ENCODE measurements at regions not wholly inside any gene's neighbourhood (a gene's known extent, or its start where the extent isn't known, plus 50 kb on each side); places are given as distances from the start of the nearest gene placed in this dataset.

DNA sequence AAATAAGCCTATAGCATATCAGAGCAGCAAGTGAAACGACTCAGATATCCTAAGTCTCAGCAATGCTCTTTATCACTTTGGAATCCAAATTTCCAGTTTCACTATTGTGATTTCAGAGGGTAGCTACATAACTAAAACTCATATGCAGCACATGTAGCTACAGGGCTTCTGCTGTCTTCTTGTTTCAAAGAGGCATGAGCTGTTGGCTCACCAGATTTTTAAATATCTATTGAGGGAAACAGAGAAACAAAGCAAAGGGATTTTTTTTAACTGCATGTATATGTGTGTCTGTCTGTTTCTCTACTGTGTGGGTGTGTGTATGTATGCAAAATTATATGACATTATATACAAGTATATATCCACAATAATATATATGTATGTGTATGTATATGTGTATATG is 258.4 kb downstream of the HDGFL1 start:
- TF ChIP-seq, protein P1, sequence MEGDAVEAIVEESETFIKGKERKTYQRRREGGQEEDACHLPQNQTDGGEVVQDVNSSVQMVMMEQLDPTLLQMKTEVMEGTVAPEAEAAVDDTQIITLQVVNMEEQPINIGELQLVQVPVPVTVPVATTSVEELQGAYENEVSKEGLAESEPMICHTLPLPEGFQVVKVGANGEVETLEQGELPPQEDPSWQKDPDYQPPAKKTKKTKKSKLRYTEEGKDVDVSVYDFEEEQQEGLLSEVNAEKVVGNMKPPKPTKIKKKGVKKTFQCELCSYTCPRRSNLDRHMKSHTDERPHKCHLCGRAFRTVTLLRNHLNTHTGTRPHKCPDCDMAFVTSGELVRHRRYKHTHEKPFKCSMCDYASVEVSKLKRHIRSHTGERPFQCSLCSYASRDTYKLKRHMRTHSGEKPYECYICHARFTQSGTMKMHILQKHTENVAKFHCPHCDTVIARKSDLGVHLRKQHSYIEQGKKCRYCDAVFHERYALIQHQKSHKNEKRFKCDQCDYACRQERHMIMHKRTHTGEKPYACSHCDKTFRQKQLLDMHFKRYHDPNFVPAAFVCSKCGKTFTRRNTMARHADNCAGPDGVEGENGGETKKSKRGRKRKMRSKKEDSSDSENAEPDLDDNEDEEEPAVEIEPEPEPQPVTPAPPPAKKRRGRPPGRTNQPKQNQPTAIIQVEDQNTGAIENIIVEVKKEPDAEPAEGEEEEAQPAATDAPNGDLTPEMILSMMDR (IDR thresholded peaks at IDR 0.05; ENCODE audit: control insufficient read depth, extremely low read depth, insufficient read depth), result no peak

DNA sequence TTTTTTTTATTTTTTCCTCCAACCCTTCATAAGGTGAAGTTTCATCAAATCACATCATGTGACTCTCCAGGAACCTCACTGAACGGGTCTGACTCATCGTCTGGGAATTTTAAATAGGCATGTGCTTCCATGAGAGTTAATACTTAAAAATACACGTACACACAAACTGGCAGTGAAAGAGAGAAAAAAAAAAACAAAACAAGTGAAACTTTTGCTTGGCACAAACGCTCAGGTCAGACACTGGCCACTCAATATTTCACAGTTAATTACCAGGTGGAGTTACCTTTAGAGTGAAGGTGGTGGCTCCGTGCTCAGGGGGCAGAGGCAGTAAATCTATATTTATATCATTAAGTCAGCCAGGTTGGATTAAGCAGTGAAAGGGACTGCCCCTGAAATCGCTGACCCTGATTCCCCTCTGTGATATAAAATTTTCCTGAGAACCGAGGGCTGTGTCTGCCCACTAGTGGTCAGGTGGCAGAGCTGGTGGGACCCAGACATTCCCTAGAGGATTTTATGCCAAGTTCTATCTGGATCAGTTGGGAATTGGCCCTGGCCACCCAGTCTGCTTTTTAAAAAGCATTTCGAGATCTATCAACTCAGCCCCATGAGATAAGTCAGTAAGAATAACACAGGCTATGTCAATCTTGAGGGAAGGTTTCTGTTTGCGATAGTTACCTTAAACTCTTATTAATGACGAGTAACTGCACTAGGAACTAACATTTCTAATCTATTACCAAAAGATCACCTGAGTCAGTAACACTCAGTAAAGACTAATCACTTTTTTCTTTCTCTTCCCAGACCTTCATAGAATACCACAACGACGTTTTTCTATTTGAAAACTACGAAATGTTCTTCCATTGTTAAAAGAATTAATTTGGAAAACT is 259.1 kb downstream of the HDGFL1 start:
- peak; percentile 82 for DNase-seq (ENCODE audit: low read depth)
- TF ChIP-seq, protein P1 (IDR thresholded peaks at IDR 0.05; ENCODE audit: control insufficient read depth, extremely low read depth, insufficient read depth), result peak; percentile 77
- no peak overlapping the region for H3K4me3 ChIP-seq (ENCODE audit: low read depth, low read length)

More for the DNA sequence above, 258.4 kb downstream of the HDGFL1 start:
- no peak for DNase-seq (ENCODE audit: low read depth)
- H3K4me3 ChIP-seq (ENCODE audit: low read depth, low read length), result no peak overlapping the region

DNA sequence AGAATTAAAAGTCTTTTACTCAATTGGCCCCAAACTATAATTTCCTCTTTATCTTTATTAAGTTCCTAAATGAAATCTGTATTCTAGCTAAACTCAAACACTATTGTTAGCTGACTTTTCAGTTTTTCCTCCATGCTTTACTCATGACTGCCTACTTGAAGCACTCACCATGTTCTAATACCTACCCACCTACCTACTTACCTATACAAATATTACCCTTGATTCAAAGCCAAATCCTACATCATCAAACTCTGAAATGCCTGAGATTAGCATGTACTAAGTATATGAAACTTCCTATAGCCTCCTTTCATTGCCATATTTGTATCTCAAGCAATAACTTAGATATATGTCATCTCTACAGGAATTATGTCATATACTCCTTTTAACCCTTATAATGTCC is 259.7 kb downstream of the HDGFL1 start:
- no peak overlapping the region for H3K4me3 ChIP-seq (ENCODE audit: low read depth, low read length)
- TF ChIP-seq, protein P1 (IDR thresholded peaks at IDR 0.05; ENCODE audit: control insufficient read depth, extremely low read depth, insufficient read depth), result no peak
- peak; percentile 21 for DNase-seq (ENCODE audit: low read depth)

- DNase-seq (ENCODE audit: low read depth), result no peak
- H3K4me3 ChIP-seq (ENCODE audit: low read depth, low read length), result no peak overlapping the region
- TF ChIP-seq, protein P1 (IDR thresholded peaks at IDR 0.05; ENCODE audit: control insufficient read depth, extremely low read depth, insufficient read depth), result no peak
Observed at GRCh38 chr6:22830463-22830862, 261.1 kb downstream of the HDGFL1 start.

GRCh38 chr6:22833191-22833590 is 263.8 kb downstream of the HDGFL1 start:
- H3K4me3 ChIP-seq (ENCODE audit: low read depth, low read length), result no peak overlapping the region
- TF ChIP-seq, protein P1 (IDR thresholded peaks at IDR 0.05; ENCODE audit: control insufficient read depth, extremely low read depth, insufficient read depth), result no peak
- DNase-seq (ENCODE audit: low read depth), result no peak

DNA sequence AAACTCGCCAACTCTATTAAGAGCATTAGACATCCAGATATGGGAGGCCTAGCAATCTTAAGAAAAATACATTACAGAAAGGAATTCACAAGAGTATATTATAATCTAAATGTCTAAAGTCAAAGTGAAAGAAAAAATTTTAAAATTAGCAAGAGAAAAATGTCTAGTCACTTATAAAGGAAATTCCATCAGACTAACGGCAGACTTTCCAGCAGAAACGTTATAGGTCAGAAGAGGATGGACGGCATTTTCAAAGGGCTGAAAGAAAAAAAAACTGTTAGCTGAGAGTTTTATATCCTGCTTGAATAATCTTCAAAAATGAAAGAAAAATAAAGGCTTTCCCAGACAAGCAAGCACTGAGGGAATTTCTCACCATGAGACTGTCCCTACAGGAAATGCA is 269.0 kb downstream of the HDGFL1 start:
- no peak overlapping the region for H3K4me3 ChIP-seq (ENCODE audit: low read depth, low read length)
- TF ChIP-seq, protein P1 (IDR thresholded peaks at IDR 0.05; ENCODE audit: control insufficient read depth, extremely low read depth, insufficient read depth), result no peak
- no peak for DNase-seq (ENCODE audit: low read depth)

All from LNCaP clone FGC (cell line).